Memory B cell (primary cell): ENCODE measurements at regions not wholly inside any gene's neighbourhood (a gene's known extent, or its start where the extent isn't known, plus 50 kb on each side); places are given as distances from the start of the nearest gene placed in this dataset.

ENCODE experiments used
- ATAC-seq: fragments of 150-1000 bp; cut with Tn5 transposase; 2 replicates; pipeline ENCODE4 v1.10.0; 2021; ENCODE audit warnings: low read depth, mild to moderate bottlenecking, moderate library complexity
- DNase-seq, 2 donors: peaks; one replicate each; pipeline ENCODE4 v3.0.0; 2022; ENCODE audit warnings: low spot score in 2 of 2
- H3K27ac Mint-ChIP-seq: one replicate; pipeline ENCODE4 v1.8.0; 2022; ENCODE audit warnings: mild to moderate bottlenecking, moderate library complexity, mixed read lengths
- H3K27me3 Mint-ChIP-seq: one replicate; pipeline ENCODE4 v1.8.0; 2022; ENCODE audit warnings: mixed read lengths
- H3K36me3 Mint-ChIP-seq: one replicate; pipeline ENCODE4 v1.8.0; 2022; ENCODE audit warnings: mild to moderate bottlenecking, mixed read lengths
- H3K4me1 Mint-ChIP-seq: one replicate; pipeline ENCODE4 v1.8.0; 2022; ENCODE audit warnings: mixed read lengths
- H3K4me3 Mint-ChIP-seq: one replicate; pipeline ENCODE4 v1.8.0; 2022; ENCODE audit warnings: mild to moderate bottlenecking, moderate library complexity, mixed read lengths
- H3K9me3 Mint-ChIP-seq: one replicate; pipeline ENCODE4 v1.8.0; 2022; ENCODE audit warnings: mixed read lengths

GRCh38 chr11:45568049-45568448, 97.4 kb downstream of the CHST1 start:
- Mint-ChIP-seq H3K4me1 (no peaks in the 10 kb centered on the region), H3K4me3 (no peak overlapping the region), H3K36me3 (no peaks in the 10 kb centered on the region), H3K27ac (no peak overlapping the region), H3K27me3 (peaks cover 11% of the 10 kb centered on the region), H3K9me3 (no peaks in the 10 kb centered on the region)
- no peak for ATAC-seq
- DNase-seq, result no peak

DNA sequence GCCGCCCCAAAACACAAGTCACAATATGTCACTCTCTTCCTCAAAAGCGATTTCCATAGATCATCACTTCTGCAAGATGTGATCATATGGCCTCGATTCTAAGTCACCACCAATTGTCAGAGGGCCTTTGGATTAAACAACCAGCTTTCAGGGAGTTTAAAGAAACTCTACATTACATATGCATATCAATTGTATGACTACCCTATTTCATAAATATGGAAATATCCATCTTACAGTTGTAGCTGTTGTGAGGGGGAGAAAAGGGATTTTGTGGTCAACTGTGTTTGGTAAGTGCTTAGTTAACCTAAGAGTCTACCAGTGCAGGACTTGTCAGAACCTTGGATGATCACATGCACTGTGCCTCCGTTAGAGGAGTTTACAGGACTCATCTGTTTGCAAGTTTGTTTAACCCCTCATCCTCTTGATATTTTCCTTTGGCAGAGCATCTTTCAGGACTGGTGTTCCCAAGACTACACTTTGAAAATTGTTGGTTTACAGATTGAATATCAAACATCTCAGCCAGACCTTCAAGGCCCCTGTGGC, 99.9 kb downstream of the CHST1 start:
- H3K4me1 Mint-ChIP-seq, result no peaks in the 10 kb centered on the region
- H3K27me3 Mint-ChIP-seq, result peaks cover 6% of the 10 kb centered on the region
- no peak overlapping the region for H3K27ac Mint-ChIP-seq
- H3K36me3 Mint-ChIP-seq, result no peaks in the 10 kb centered on the region
- no peak for ATAC-seq
- no peaks in the 10 kb centered on the region for H3K9me3 Mint-ChIP-seq
- DNase-seq, result no peak
- no peak overlapping the region for H3K4me3 Mint-ChIP-seq

DNA sequence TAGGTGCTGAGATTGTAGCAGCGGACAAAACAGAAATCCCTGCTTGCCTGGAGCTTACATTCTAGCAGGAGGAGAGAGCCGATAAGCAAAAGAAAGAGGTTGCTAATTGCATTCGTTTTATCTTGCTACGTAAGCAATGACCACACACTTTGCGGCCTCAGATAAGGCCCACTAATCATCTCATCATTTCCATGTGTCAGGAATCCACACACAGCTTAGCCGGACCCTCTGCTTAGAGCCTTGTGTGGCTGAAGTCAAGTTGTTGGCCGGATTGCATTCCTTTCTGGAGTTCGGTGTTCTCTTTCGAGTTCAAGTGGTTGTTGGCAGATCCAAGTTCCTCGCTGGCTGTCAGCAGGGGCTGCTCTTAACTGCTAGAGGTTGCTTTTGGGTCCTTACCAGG, 101.6 kb downstream of the CHST1 start:
- DNase-seq, result no peak
- no peak overlapping the region for H3K27ac Mint-ChIP-seq
- no peak overlapping the region for H3K4me3 Mint-ChIP-seq
- no peak for ATAC-seq
- no peaks in the 10 kb centered on the region for H3K9me3 Mint-ChIP-seq
- peaks cover 10% of the 10 kb centered on the region for H3K27me3 Mint-ChIP-seq
- no peaks in the 10 kb centered on the region for H3K36me3 Mint-ChIP-seq
- H3K4me1 Mint-ChIP-seq, result no peaks in the 10 kb centered on the region

- Mint-ChIP-seq H3K4me1 (no peaks in the 10 kb centered on the region), H3K27me3 (peaks cover 10% of the 10 kb centered on the region), H3K4me3 (no peak overlapping the region), H3K9me3 (no peaks in the 10 kb centered on the region), H3K36me3 (no peaks in the 10 kb centered on the region), H3K27ac (no peak overlapping the region)
- ATAC-seq, result no peak
- DNase-seq, result no peak
These were observed 102.3 kb downstream of the CHST1 start for GRCh38 chr11:45563171-45563570.

DNA sequence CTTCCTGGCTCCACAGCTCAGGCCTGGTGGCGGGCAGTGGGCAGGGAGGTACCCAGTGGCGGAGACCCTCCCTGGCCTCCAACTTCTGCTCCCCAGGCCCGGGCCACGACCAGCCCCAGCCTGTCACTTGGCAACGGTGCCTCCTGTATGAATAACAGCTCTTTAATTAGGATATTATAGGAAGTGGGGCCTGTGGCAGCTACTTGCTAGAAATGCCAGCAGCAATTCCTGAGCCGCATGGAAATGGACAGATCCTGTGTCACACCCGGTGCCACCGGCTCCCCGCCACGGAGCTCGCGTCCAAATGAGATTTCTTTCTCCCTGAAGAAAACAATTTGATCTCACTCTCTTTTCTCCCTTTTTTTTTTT, 104.5 kb downstream of the CHST1 start:
- no peak overlapping the region for H3K27ac Mint-ChIP-seq
- H3K4me3 Mint-ChIP-seq, result no peak overlapping the region
- H3K27me3 Mint-ChIP-seq, result peaks cover 12% of the 10 kb centered on the region
- peaks cover 5% of the 10 kb centered on the region for H3K9me3 Mint-ChIP-seq
- no peaks in the 10 kb centered on the region for H3K4me1 Mint-ChIP-seq
- H3K36me3 Mint-ChIP-seq, result no peaks in the 10 kb centered on the region
- ATAC-seq (no peak), DNase-seq (no peak)

DNA sequence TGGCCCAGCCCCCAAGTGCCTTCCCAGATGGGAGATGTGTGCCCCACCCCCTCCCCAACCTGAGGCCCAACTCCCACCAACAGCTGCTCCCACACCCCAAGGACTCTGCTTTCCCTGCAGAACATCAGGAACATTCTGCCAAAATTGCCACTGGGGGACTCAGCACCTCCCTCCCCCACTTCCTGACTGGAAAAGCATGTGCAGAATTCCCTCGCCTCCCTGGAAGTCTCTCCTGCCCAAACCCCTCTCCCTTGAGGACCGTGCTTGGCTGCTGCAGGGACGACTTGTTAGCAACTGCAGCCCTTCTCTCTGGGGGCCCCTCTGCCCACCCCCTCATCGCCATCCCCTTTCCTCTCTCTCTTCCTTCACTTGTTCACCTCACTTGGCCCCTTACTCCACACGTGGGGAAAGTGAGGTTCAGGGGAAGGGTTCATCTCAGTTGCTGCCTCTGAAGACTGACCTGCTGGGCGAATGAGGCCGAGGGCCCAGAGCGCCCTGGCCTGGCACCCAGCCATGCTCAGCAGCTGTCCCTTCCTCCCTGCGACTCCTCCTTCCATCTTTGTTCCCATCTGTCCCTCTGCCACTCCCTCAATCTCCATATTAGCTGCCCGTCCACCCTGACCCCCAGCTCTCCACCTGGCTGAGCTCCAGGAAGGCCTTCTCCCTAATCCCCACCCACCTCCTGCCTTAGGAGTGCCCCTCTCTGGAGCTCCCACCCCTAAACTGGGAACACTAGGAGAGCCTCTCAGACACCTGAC, 105.1 kb downstream of the CHST1 start:
- ATAC-seq (no peak), DNase-seq (no peak)
- peaks cover 12% of the 10 kb centered on the region for H3K27me3 Mint-ChIP-seq
- H3K4me1 Mint-ChIP-seq, result no peaks in the 10 kb centered on the region
- no peaks in the 10 kb centered on the region for H3K36me3 Mint-ChIP-seq
- H3K9me3 Mint-ChIP-seq, result peaks cover 5% of the 10 kb centered on the region
- no peak overlapping the region for H3K27ac Mint-ChIP-seq
- no peak overlapping the region for H3K4me3 Mint-ChIP-seq

GRCh38 chr11:45556851-45557707, 108.3 kb downstream of the CHST1 start:
- ATAC-seq (no peak), DNase-seq (no peak)
- H3K27me3 Mint-ChIP-seq, result peaks cover 15% of the 10 kb centered on the region
- no peaks in the 10 kb centered on the region for H3K4me1 Mint-ChIP-seq
- no peak overlapping the region for H3K27ac Mint-ChIP-seq
- no peak overlapping the region for H3K4me3 Mint-ChIP-seq
- H3K9me3 Mint-ChIP-seq, result peaks cover 5% of the 10 kb centered on the region
- H3K36me3 Mint-ChIP-seq, result no peaks in the 10 kb centered on the region

- Mint-ChIP-seq H3K4me1 (no peaks in the 10 kb centered on the region), H3K36me3 (no peaks in the 10 kb centered on the region), H3K27me3 (peaks cover 10% of the 10 kb centered on the region), H3K9me3 (peaks cover 5% of the 10 kb centered on the region), H3K27ac (no peak overlapping the region), H3K4me3 (no peak overlapping the region)
- ATAC-seq, result no peak
- no peak for DNase-seq
These were observed 111.0 kb downstream of the CHST1 start for GRCh38 chr11:45554230-45554967.

DNA sequence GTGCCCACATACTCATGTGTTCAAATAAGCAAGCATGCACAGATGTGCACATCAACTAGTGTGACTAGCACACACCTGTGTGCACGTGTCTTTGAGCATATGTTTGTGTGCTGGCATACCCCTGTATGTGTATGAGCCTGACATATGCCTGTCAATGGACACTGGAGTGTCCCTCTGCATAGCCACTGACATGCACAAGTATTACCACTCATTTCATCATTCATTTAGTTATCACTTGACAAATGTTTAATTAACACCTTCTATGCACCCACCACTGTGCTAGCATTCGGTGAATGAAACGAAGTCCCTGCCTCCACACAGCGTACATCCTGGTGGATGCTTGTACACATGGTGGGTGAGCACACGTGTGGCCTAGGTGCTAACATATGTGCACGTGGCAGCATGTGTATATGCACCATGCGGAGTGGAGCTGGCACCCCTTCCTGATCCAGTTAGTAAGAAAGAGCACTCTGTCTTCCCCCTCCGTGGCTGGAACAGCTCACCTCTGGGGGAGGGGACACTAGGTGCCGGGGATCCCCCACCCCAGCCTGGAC, 112.0 kb downstream of the CHST1 start:
- peaks cover 11% of the 10 kb centered on the region for H3K27me3 Mint-ChIP-seq
- H3K4me3 Mint-ChIP-seq, result no peak overlapping the region
- H3K27ac Mint-ChIP-seq, result no peak overlapping the region
- H3K4me1 Mint-ChIP-seq, result no peaks in the 10 kb centered on the region
- no peak for DNase-seq
- H3K9me3 Mint-ChIP-seq, result peaks cover 5% of the 10 kb centered on the region
- H3K36me3 Mint-ChIP-seq, result no peaks in the 10 kb centered on the region
- no peak for ATAC-seq

- no peak for ATAC-seq
- Mint-ChIP-seq H3K27me3 (peaks cover 11% of the 10 kb centered on the region), H3K27ac (no peak overlapping the region), H3K36me3 (no peaks in the 10 kb centered on the region), H3K9me3 (no peaks in the 10 kb centered on the region), H3K4me3 (no peak overlapping the region), H3K4me1 (no peaks in the 10 kb centered on the region)
- no peak for DNase-seq
These were observed 114.2 kb downstream of the CHST1 start for GRCh38 chr11:45551191-45551713.

- peaks cover 6% of the 10 kb centered on the region for H3K27me3 Mint-ChIP-seq
- no peak overlapping the region for H3K27ac Mint-ChIP-seq
- no peaks in the 10 kb centered on the region for H3K4me1 Mint-ChIP-seq
- ATAC-seq (no peak), DNase-seq (no peak)
- no peaks in the 10 kb centered on the region for H3K36me3 Mint-ChIP-seq
- H3K9me3 Mint-ChIP-seq, result no peaks in the 10 kb centered on the region
- H3K4me3 Mint-ChIP-seq, result no peak overlapping the region
These were observed 116.2 kb downstream of the CHST1 start for GRCh38 chr11:45549257-45549656.

- no peak overlapping the region for H3K4me3 Mint-ChIP-seq
- no peaks in the 10 kb centered on the region for H3K4me1 Mint-ChIP-seq
- H3K9me3 Mint-ChIP-seq, result no peaks in the 10 kb centered on the region
- peaks cover 5% of the 10 kb centered on the region for H3K27me3 Mint-ChIP-seq
- no peaks in the 10 kb centered on the region for H3K36me3 Mint-ChIP-seq
- DNase-seq (no peak), ATAC-seq (no peak)
- no peak overlapping the region for H3K27ac Mint-ChIP-seq
These were observed 119.1 kb downstream of the CHST1 start for GRCh38 chr11:45546366-45546765.

GRCh38 chr11:45544826-45545225, 120.6 kb downstream of the CHST1 start:
- H3K9me3 Mint-ChIP-seq, result no peaks in the 10 kb centered on the region
- H3K27ac Mint-ChIP-seq, result no peak overlapping the region
- peaks cover 5% of the 10 kb centered on the region for H3K27me3 Mint-ChIP-seq
- DNase-seq (no peak), ATAC-seq (no peak)
- no peak overlapping the region for H3K4me3 Mint-ChIP-seq
- H3K36me3 Mint-ChIP-seq, result no peaks in the 10 kb centered on the region
- H3K4me1 Mint-ChIP-seq, result no peaks in the 10 kb centered on the region
